ENCODE measurements at regions not wholly inside any gene's neighbourhood (a gene's known extent, or its start where the extent isn't known, plus 50 kb on each side); places are given as distances from the start of the nearest gene placed in this dataset.

DNA sequence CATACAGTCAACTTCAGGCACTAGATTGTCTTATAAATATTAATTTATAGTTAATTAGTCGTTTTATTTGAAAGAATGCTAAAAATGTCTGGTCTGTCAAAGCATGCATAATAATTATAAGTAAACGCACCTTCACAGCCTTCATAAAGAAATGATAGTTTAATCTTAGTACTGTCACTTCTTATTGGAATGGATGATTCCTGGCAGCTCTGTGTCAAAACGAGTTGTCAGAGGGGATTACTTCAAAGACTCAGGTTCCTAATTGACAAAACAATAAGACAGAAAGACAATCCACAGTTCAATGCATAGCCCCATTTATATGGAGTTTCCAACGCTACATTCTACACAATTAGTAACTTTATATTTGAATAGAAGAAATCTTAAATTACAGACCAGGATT is 461.3 kb upstream of the TECRL start:
- H3K4me1 ChIP-seq: no peaks in the 10 kb centered on the region
- TF ChIP-seq POLR2A (IDR thresholded peaks at IDR 0.05): no peak
- TF ChIP-seq CTCF (IDR thresholded peaks at IDR 0.05): no peak
- DNase-seq: no peak

DNA sequence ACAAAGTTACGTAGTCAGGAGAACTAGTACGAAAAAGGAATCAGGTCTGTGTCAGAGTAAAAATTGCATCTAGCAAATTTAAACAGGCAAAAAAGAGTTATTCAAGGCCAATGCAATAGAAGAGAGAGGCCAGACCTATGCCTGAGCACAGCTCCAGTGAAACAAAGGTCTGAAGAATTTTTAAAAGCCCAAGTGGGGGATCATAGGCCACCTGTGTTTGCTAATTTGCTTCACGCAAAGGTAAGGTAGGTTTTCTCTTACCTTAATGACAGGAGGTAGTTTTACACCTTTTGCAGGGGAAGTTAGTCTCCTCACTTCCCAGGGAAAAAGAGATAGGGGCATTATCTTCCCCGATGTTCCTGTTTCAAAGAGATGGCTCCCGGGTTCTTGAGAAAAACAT is 448.6 kb upstream of the TECRL start:
- Histone ChIP-seq H3K9me3 (no peaks in the 10 kb centered on the region), H3K4me1 (no peaks in the 10 kb centered on the region), H3K27me3 (no peaks in the 10 kb centered on the region), H3K4me3 (no peak overlapping the region), H3K36me3 (no peaks in the 10 kb centered on the region), H3K27ac (no peak overlapping the region)
- TF ChIP-seq CTCF (IDR thresholded peaks at IDR 0.05) (no peak), POLR2A (IDR thresholded peaks at IDR 0.05) (no peak)
- no peak for DNase-seq

More for the DNA sequence above, 461.3 kb upstream of the TECRL start:
- H3K27ac ChIP-seq: no peak overlapping the region
- H3K27me3 ChIP-seq: no peaks in the 10 kb centered on the region
- no peaks in the 10 kb centered on the region for H3K9me3 ChIP-seq
- H3K36me3 ChIP-seq: no peaks in the 10 kb centered on the region
- H3K4me3 ChIP-seq: no peak overlapping the region

DNA sequence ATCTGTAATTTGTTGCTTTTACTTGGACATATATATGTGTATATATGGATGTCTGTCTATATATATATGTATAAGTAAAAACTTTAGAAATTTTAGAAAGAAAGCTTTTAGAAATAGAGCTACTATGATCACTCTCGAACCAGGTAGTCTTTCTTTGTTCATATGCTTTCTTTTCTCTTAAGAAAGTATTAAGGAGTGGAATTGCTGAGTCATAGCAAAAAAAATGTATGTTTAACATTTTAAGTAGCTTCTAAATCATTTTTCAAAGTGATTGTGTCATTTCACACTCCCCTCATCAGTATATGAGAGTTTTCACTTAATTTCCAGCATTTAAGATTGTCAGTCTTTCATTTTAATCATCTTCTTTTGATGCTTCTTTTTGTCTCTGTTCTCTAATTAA is 447.9 kb upstream of the TECRL start:
- Histone ChIP-seq H3K4me1 (no peaks in the 10 kb centered on the region), H3K27ac (no peak overlapping the region), H3K4me3 (no peak overlapping the region), H3K36me3 (no peaks in the 10 kb centered on the region), H3K9me3 (no peaks in the 10 kb centered on the region), H3K27me3 (no peaks in the 10 kb centered on the region)
- TF ChIP-seq POLR2A (IDR thresholded peaks at IDR 0.05) (no peak), CTCF (IDR thresholded peaks at IDR 0.05) (no peak)
- no peak for DNase-seq

DNA sequence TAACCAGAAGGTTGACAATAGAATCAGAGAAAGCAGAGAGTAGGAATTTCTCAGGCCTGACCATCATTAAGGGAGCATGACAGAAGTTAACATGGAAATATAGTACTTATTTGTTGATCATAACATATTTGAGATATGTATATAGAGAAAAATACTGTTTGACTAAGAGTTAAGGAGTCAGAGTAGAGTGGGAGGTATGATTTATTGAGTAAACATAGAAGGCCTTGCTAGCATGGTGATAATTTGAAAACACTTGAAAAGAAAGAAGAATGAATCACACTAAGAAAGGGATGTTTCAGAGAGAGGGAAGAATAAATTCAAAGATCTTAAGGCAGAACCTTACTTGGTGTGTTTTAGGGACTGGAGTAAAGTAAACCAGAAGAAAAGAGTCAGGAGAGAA is 437.2 kb upstream of the TECRL start:
- DNase-seq: no peak
- TF ChIP-seq CTCF (IDR thresholded peaks at IDR 0.05) (no peak), POLR2A (IDR thresholded peaks at IDR 0.05) (no peak)
- Histone ChIP-seq H3K9me3 (no peaks in the 10 kb centered on the region), H3K4me1 (no peaks in the 10 kb centered on the region), H3K27me3 (no peaks in the 10 kb centered on the region), H3K4me3 (no peak overlapping the region), H3K36me3 (no peaks in the 10 kb centered on the region), H3K27ac (no peak overlapping the region)

DNA sequence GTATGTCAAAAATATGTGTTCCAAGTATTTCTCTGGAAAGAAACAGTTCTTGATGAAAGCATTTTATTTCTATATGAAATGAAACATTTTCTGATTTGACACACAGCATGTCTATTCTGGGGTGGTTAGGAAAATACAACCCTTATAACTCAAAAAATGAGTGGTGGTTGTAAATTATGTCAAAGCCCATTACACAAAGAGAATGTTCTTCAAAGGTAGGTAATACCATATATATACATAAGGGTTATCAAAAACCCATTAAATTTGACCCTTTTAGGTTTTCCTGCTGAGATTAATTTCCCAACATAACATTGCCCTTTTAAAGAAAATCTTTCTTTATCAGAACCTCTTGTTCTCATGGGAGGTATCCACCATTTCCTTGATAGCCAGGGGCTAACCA is 420.5 kb upstream of the TECRL start:
- H3K4me3 ChIP-seq: no peak overlapping the region
- H3K27me3 ChIP-seq: no peaks in the 10 kb centered on the region
- no peak for DNase-seq
- no peak overlapping the region for H3K27ac ChIP-seq
- no peak for TF ChIP-seq CTCF (IDR thresholded peaks at IDR 0.05)
- no peak for TF ChIP-seq POLR2A (IDR thresholded peaks at IDR 0.05)
- no peaks in the 10 kb centered on the region for H3K9me3 ChIP-seq
- H3K4me1 ChIP-seq: no peaks in the 10 kb centered on the region
- H3K36me3 ChIP-seq: no peaks in the 10 kb centered on the region

DNA sequence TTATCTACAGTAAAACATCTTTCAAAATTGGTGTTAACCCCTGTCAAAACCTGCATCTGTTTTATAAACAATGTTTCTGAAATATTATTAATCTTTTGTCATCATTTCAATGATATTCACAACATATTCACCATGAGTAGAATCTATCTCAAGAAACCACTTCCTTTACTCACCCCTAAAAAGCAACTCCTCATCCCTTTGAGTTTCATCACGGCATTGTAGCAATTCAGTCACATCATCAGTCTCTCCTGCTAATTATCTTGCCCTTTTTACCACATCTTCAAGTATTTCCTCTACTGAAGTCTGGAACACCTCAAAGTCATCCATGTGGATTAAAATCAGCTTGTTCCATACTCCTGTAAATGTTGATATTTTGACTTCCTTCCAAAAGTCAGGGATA is 415.3 kb upstream of the TECRL start:
- no peak for DNase-seq
- Histone ChIP-seq H3K27ac (no peak overlapping the region), H3K4me3 (no peak overlapping the region), H3K9me3 (no peaks in the 10 kb centered on the region), H3K27me3 (no peaks in the 10 kb centered on the region), H3K36me3 (no peaks in the 10 kb centered on the region), H3K4me1 (no peaks in the 10 kb centered on the region)
- TF ChIP-seq POLR2A (IDR thresholded peaks at IDR 0.05): no peak
- TF ChIP-seq CTCF (IDR thresholded peaks at IDR 0.05): no peak

Data from Peyer's patch (tissue), 4 donors.